HG03095 (cell line): ENCODE measurements at regions not wholly inside any gene's neighbourhood (a gene's known extent, or its start where the extent isn't known, plus 50 kb on each side); places are given as distances from the start of the nearest gene placed in this dataset.
"Not testable (repeated sequence)": the region's sequence is repeated elsewhere in the genome, so short reads cannot be mapped to it uniquely, and the experiment has no call there.

ENCODE experiments used
- ATAC-seq: cut with Tn5 transposase; IDR thresholded peaks from one replicate; pipeline ENCODE4 v1.9.1; 2021; ENCODE audit warnings: moderate library complexity; ENCODE audit not compliant: unreplicated experiment

DNA sequence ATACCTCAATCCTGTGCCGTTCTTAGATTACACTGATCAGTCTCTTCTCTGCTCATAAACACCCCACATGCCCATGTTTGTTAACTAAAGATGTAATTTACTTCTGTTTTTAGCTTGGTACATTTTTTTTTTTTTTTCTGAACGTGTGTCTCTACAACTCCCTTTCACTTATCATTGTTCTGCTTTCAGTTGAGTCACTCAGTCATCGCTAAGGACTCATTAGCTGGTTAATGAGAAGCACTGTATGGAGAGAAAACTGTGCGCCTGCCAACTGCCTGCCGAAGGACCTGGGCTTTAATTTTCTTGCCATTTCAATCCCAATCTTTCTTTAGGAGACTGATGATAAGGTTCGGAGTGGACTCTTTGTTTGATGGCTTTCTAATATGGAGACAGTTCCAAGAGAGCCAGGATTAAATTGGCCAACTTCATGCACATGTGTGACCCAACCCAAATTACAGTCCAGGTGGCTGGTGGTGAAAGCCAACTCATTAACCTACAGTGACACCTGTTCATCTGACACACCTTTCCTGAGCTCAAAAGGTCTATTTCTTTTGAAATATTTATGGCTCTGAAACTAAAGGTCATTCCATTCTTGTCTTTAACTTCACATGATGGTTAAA lies 334.1 kb downstream of the BCKDHB start:
- ATAC-seq, result no peak

GRCh38 chr6:80439721-80440470 lies 333.4 kb downstream of the BCKDHB start:
- ATAC-seq, result no peak

GRCh38 chr6:80438772-80439171 lies 332.3 kb downstream of the BCKDHB start:
- no peak for ATAC-seq

DNA sequence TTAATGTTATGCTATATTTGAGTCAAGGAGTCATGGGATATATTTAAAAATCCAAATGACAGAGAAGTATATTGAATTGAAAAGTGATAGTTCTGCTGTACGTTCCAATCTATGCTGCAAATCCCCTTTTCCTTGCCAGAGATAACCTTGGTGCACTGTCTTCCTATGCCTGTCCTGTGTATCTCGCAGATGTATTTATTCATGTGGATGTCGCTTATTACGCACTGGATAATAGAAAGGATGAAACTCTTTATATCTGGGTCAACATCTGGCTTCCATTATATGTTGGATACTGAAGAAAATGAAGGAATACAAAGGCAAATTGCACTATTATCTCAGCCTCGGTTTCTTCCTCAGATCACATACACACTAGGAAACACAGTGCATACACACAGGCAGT lies 331.3 kb downstream of the BCKDHB start:
- no peak for ATAC-seq

- ATAC-seq, result no peak
Measured at GRCh38 chr6:80437221-80437620, 330.8 kb downstream of the BCKDHB start.

DNA sequence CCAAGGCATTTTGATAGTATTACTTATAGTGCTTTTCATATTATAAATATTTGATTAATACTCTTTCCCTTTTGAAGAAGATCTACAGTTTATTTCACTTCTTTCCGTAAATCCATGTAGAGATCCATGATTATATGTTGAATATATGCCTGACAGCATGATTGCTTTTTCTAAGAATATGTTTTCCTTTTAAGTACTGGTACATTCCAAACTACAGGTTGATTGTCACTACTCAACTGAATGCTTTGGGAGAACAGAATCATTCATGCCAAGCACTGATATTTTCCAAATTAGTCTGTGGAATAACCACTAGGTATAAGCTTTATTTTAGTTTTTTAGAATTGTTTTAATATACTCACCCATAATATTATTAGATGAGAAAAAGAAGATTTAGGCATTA lies 330.2 kb downstream of the BCKDHB start:
- no peak for ATAC-seq

DNA sequence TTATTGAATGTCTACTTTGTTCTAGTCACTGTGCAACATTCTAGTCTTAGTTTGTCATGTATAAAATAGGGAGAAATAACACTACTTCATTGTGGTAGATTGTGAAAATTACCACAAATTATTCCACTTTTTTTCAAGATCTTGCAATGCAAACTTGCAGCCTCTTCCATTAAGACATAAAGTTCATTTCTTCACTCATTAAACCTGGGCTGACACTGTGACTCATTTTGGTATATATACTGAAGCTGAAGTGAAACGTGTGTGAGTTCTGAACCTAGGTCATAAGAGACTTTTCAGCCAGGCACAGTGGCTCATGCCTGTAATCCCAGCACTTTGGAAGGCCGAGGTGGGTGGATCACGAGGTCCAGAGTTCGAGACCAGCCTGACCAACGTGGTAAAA lies 329.0 kb downstream of the BCKDHB start:
- no peak for ATAC-seq

- no peak for ATAC-seq
Measured at GRCh38 chr6:80434691-80435350, 328.4 kb downstream of the BCKDHB start.

DNA sequence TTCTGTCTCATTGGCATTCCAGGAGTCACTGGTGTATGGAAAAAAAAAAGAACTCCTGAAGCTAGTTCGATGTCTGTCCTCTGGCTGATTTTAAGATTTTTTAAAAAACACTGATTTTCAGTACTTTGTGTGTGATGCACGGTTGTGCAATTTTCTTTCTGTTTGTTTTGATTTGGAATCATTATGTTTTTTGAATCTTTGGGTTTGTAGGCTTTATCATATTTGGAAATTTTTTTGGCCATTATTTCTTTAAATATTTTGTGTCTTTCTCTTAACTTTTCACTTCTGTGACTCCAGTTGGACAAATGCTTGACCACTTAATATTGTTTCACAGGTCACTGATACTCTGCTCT lies 327.2 kb downstream of the BCKDHB start:
- ATAC-seq, result no peak

DNA sequence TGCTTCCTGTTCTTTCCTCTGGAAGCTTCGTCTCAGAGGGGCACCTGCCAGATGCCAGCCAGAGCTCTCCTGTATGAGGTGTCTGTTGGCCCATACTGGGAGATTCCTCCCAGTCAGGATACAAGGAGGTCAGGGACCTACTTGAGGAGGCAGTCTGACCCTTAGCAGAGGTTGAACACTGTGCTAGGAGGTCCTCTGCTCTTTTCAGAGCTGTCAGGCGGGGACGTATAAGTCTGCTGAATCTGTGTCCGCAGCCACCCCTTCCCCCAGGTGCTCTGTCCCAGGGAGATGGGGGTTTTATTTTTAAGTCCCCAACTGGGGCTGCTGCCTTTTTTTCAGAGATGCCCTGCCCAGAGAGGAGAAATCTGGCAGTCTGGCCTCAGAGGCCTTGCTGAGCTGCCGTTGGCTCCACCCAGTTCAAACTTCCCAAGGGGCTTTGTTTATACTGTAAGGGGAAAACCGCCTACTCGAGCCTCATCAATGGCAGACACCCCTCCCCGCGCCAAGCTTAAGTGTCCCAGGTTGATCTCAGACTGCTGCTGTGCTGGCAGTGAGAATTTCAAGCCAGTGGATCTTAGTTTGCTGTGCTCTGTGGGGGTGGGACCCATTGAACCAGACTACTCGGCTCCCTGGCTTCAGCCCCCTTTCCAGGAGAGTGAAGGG lies 326.7 kb downstream of the BCKDHB start:
- ATAC-seq, result no peak

- ATAC-seq, result no peak
Measured at GRCh38 chr6:80425089-80425823, 318.8 kb downstream of the BCKDHB start.

GRCh38 chr6:80411486-80411885 lies 305.0 kb downstream of the BCKDHB start:
- no peak for ATAC-seq

DNA sequence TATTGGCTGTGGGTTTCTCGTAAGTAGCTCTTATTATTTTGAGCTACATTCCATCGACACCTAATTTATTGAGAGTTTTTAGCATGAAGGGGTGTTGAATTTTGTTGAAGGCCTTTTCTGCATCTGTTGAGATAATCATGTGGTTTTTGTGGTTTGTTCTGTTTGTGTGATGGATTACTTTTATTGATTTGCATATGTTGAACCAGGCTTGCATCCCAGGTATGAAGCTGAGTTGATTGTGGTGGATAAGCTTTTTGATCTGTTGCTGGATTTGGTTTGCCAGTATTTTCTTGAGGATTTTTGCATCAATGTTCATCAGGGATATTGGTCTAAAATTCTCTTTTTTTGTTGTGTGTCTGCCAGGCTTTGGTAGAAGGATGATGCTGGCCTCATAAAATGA lies 301.5 kb downstream of the BCKDHB start:
- ATAC-seq, result not testable (repeated sequence)

DNA sequence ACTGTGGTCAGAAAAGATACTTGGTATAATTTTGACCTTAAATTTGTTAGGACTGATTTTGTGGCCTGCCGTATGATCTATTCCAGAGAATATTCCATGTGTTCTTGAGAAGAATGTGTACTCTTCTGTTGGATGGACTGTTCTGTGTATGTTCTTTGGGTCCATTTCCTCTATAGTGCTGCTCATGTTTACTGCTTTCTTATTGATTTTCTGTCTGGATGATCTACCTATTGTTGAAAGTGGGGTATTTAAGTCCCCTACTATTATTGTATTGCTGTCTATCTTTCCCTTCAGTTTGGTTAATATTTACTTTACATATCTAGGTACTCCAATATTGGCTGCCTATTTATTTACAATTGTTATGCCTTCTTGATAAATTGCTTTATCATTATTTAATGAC lies 298.4 kb downstream of the BCKDHB start:
- no peak for ATAC-seq

DNA sequence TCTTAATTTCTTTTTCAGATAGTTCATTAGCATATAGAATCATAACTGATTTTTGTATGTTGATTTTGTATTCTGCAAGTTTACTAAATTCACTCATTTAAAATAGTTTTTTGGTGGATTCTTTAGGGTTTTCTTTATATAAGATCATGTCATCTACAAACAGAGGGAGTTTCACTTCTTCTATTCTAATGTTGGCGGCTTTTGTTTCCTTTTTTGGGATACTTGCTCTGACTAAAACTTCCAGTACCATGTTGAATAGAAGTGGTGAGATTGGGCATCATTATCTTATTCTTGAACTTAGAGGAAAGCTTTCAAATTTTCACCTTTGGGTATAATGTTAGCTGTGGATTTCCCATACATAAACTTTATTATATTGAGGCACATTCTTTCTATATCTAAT lies 296.9 kb downstream of the BCKDHB start:
- ATAC-seq, result no peak

- no peak for ATAC-seq
Measured at GRCh38 chr6:80402266-80402665, 295.8 kb downstream of the BCKDHB start.
